K562 (cell line): ENCODE measurements at regions not wholly inside any gene's neighbourhood (a gene's known extent, or its start where the extent isn't known, plus 50 kb on each side); places are given as distances from the start of the nearest gene placed in this dataset.

Experiments
- ATAC-seq: fragments of 200-7000 bp; cut with Tn5 transposase; 3 replicates; pipeline ENCODE4 v1.9.1; 2020; ENCODE audit warnings: moderate library complexity
- BruUV-seq: library from RNA; stranded (reverse); fragments of 400-500 nt; replicated peaks from 2 replicates; lab custom pipeline; 2021; lab: Mats Ljungman, UMichigan
- CTCF ChIA-PET: fragments of 300-600 bp; formaldehyde crosslinking; extraction: SDS; loops from one replicate; lab custom pipeline; 2021; ENCODE audit warnings: low intra/inter-chr PET ratio; lab: Yijun Ruan, JAX
- POLR2A ChIA-PET: fragments of 300-600, 350-650 bp; sonication (Branson Sonifier 250); formaldehyde crosslinking; extraction: SDS; loops from one replicate; lab custom pipeline; 2021; ENCODE audit warnings: antibody characterized with exemption, inconsistent platforms; lab: Yijun Ruan, JAX
- DNase-seq, 4 experiments: peaks; one replicate each; pipeline versions ENCODE4 v3.0.0 to v3.0.0-alpha.2; 2011 to 2018; ENCODE audit warnings: low spot score in 3 of 4, mixed read lengths in 3 of 4; ENCODE audit errors: extremely low read depth in 1 of 4
- FAIRE-seq: peaks from 2 replicates; lab custom pipeline; 2011; peaks lifted over from hg19 to GRCh38; lab: Jason Lieb, UNC
- H2AFZ ChIP-seq: 2 replicates; pipeline ENCODE4 v1.6.0; 2011; ENCODE audit warnings: low read depth, low read length, control low read depth, inconsistent platforms
- H3K27ac ChIP-seq: fragments of 200-600 bp; 3 replicates; pipeline ENCODE4 v1.8.0; 2011; ENCODE audit warnings: low read depth, mild to moderate bottlenecking, control low read depth, inconsistent platforms, low read length, moderate library complexity, mixed read lengths; ENCODE audit errors: extremely low read depth
- H3K27me3 ChIP-seq, 2 experiments: fragments of 300-600 bp in 1 of 2; 2 replicates in 1 of 2; 3 replicates in 1 of 2; pipeline versions ENCODE4 v1.6.0 to v1.8.0; 2011; ENCODE audit warnings: inconsistent platforms in 2 of 2, low read length in 2 of 2, mild to moderate bottlenecking in 1 of 2, mixed read lengths in 1 of 2, moderate library complexity in 1 of 2; ENCODE audit not compliant: control insufficient read depth in 2 of 2, insufficient read depth in 2 of 2
- H3K36me3 ChIP-seq: fragments of 300-600 bp; 3 replicates; pipeline ENCODE4 v1.8.0; 2011; ENCODE audit warnings: mild to moderate bottlenecking, low read length, inconsistent platforms; ENCODE audit not compliant: control insufficient read depth, insufficient read depth
- H3K4me1 ChIP-seq, 2 experiments: fragments of 200-600 bp in 1 of 2; replicated peaks in 1 of 2; 2 replicates in 1 of 2; 3 replicates in 1 of 2; pipeline versions ENCODE4 v1.5.1 to v1.8.0; 2011; ENCODE audit warnings: inconsistent platforms in 2 of 2, low read length in 2 of 2, mild to moderate bottlenecking in 1 of 2, mixed read lengths in 1 of 2, moderate library complexity in 1 of 2; ENCODE audit not compliant: control insufficient read depth in 2 of 2, insufficient read depth in 2 of 2
- H3K4me2 ChIP-seq: 2 replicates; pipeline ENCODE4 v1.6.1; 2011; ENCODE audit warnings: low read length, control low read depth, inconsistent platforms, mixed read lengths; ENCODE audit not compliant: insufficient read depth
- H3K4me3 ChIP-seq: fragments of 200-600 bp; sonication (generic), shearing (Covaris generic); 2 replicates; pipeline ENCODE4 v1.5.1; 2016; ENCODE audit warnings: control low read depth, inconsistent platforms
- H3K79me2 ChIP-seq: fragments of 200-600 bp; 3 replicates; pipeline ENCODE4 v1.8.0; 2011; ENCODE audit warnings: low read length, inconsistent platforms; ENCODE audit not compliant: control insufficient read depth, insufficient read depth
- H3K9ac ChIP-seq, 2 experiments: 2 replicates each; pipeline versions ENCODE4 v1.6.0 to v1.6.1; 2011; ENCODE audit warnings: low read depth in 2 of 2, low read length in 2 of 2, control low read depth in 1 of 2, inconsistent platforms in 1 of 2, mild to moderate bottlenecking in 1 of 2, mixed read lengths in 1 of 2; ENCODE audit not compliant: insufficient read depth in 1 of 2
- H3K9me1 ChIP-seq: one replicate; pipeline ENCODE4 v1.6.0; 2011; ENCODE audit warnings: inconsistent platforms, mild to moderate bottlenecking, low read length, moderate library complexity; ENCODE audit not compliant: control insufficient read depth, insufficient read depth
- H3K9me3 ChIP-seq: replicated peaks from 2 replicates; pipeline ENCODE4 v1.5.1; 2011; ENCODE audit warnings: low read depth, low read length, inconsistent platforms; ENCODE audit not compliant: control insufficient read depth, insufficient read depth
- H4K20me1 ChIP-seq: replicated peaks from 2 replicates; pipeline ENCODE4 v1.6.1; 2011; ENCODE audit warnings: low read length, inconsistent platforms, mixed read lengths; ENCODE audit not compliant: control insufficient read depth, insufficient read depth
- CREBBP ChIP-seq: IDR thresholded peaks from one replicate; pipeline ENCODE4 v1.6.1; 2012; ENCODE audit warnings: low read depth, mild to moderate bottlenecking, control low read depth, inconsistent platforms, low read length
- FIP1L1 ChIP-seq: fragments of 200-400 bp; formaldehyde crosslinking; IDR thresholded peaks from 2 replicates; pipeline ENCODE4 v1.6.1; 2018; ENCODE audit warnings: mild to moderate bottlenecking, low read depth, low read length; ENCODE audit not compliant: poor library complexity, severe bottlenecking
- FOS ChIP-seq: IDR thresholded peaks from 3 replicates; pipeline ENCODE4 v1.6.1; 2011; ENCODE audit not compliant: insufficient read length; ENCODE audit errors: extremely low read depth
- GTF2E2 ChIP-seq: fragments of 200-800 bp; sonication (Bioruptor generic); IDR thresholded peaks from 2 replicates; pipeline ENCODE4 v1.6.1; 2016; ENCODE audit warnings: missing genetic modification characterization, missing compliant biosample characterization
- L3MBTL2 ChIP-seq: fragments of 450-650 bp; IDR thresholded peaks from 2 replicates; pipeline ENCODE4 v1.6.1; 2016; ENCODE audit warnings: mild to moderate bottlenecking, moderate library complexity
- NCOA6 ChIP-seq: fragments of 450-650 bp; IDR thresholded peaks from 2 replicates; pipeline ENCODE4 v1.6.1; 2017; ENCODE audit warnings: mild to moderate bottlenecking
- NFIX ChIP-seq: fragments of 250-450 bp; sonication (Bioruptor Pico); IDR thresholded peaks from 2 replicates; pipeline ENCODE4 v1.4.0; 2020; ENCODE audit warnings: low read depth, mild to moderate bottlenecking, moderate library complexity
- PHF21A ChIP-seq: fragments of 450-650 bp; IDR thresholded peaks from 2 replicates; pipeline ENCODE4 v1.6.1; 2017; ENCODE audit warnings: low read depth, borderline replicate concordance
- RBM39 ChIP-seq: fragments of 200-400 bp; formaldehyde crosslinking; optimal IDR thresholded peaks from 2 replicates; pipeline ENCODE3; 2018; ENCODE audit warnings: low read depth, low read length
- SREBF1 ChIP-seq: fragments of 150-350 bp; IDR thresholded peaks from 2 replicates; pipeline ENCODE4 v1.6.1; 2014; ENCODE audit warnings: antibody characterized with exemption, low read depth, low read length, borderline replicate concordance
- ZNF133 ChIP-seq: fragments of 250-450 bp; sonication (Bioruptor Pico); IDR thresholded peaks from 2 replicates; pipeline ENCODE4 v1.4.0; 2020; ENCODE audit warnings: mild to moderate bottlenecking
- whole genome bisulfite sequencing: fragments of 100-300 bp; shearing (Covaris generic); methylation state at CpG from one replicate; pipeline ENCODE4 v1.1.6; 2016; ENCODE audit warnings: low coverage, mixed read lengths; ENCODE audit not compliant: insufficient coverage; ENCODE audit errors: missing lambda C conversion rate; 5-methylcytosine and 5-hydroxymethylcytosine counted together
- in situ Hi-C: fragments of 300-500 bp; cut with MboI; formaldehyde crosslinking; loops from 4 replicates; pipeline ENCODE4 v1.15.0; 2018; ENCODE audit warnings: inconsistent platforms, mixed read lengths
- intact Hi-C: fragments of 100-400 bp; cut with micrococcal nuclease; formaldehyde crosslinking; loops from 2 replicates; pipeline ENCODE4 v1.14.2; 2022
- TF ChIP-seq, protein P1 (sequence below): fragments of 450-650 bp; formaldehyde crosslinking; IDR thresholded peaks from 2 replicates; pipeline ENCODE4 v1.4.0; 2020; ENCODE audit warnings: mild to moderate bottlenecking, moderate library complexity
- TF ChIP-seq, protein P2 (sequence below): fragments of 250-450 bp; sonication (Bioruptor Pico); IDR thresholded peaks from 2 replicates; pipeline ENCODE4 v1.4.0; 2020; ENCODE audit warnings: mild to moderate bottlenecking, moderate library complexity

DNA sequence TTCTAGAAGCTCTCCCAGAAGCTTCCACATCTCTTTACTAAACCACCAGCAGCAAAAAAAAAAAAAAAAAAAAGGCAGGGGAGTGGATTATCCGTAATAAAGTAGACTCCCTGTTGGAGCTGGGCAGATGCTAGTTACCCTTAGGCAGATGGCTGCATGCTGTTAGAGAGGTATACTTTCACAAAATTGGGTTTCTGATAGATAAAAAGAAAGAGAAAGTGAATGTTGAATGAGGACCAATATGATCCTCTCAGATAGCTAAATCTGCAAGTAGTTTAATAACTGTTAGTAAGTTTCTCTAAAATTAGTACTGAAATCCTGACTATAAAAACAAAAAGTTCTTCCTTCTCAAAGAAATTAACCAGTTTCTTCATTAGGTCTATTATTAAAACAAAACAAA is 195.4 kb downstream of the ANAPC10 start:
- BruUV-seq, result no TSS peak
- no peaks in the 10 kb centered on the region for H3K27me3 ChIP-seq
- ChIA-PET POLR2A (interaction anchor here (0.7 kb wide), 1 partner anchor 360 kb away, joined by 3 read pairs; no protein-coding TSS in a partner anchor), CTCF (no interaction called here)
- H3K4me1 ChIP-seq, result no peaks in the 10 kb centered on the region
- ATAC-seq (no peak), DNase-seq (no peak), FAIRE-seq (no peak)
- TF ChIP-seq CREBBP (no peak), RBM39 (no peak), FIP1L1 (no peak), SREBF1 (no peak), PHF21A (no peak), L3MBTL2 (no peak), ZNF133 (CRISPR knock-in tag) (no peak), GTF2E2 (no peak), FOS (no peak), NCOA6 (no peak), NFIX (CRISPR knock-in tag) (no peak)
- TF ChIP-seq, protein P1, sequence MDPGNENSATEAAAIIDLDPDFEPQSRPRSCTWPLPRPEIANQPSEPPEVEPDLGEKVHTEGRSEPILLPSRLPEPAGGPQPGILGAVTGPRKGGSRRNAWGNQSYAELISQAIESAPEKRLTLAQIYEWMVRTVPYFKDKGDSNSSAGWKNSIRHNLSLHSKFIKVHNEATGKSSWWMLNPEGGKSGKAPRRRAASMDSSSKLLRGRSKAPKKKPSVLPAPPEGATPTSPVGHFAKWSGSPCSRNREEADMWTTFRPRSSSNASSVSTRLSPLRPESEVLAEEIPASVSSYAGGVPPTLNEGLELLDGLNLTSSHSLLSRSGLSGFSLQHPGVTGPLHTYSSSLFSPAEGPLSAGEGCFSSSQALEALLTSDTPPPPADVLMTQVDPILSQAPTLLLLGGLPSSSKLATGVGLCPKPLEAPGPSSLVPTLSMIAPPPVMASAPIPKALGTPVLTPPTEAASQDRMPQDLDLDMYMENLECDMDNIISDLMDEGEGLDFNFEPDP (CRISPR knock-in tag), result no peak
- TF ChIP-seq, protein P2, sequence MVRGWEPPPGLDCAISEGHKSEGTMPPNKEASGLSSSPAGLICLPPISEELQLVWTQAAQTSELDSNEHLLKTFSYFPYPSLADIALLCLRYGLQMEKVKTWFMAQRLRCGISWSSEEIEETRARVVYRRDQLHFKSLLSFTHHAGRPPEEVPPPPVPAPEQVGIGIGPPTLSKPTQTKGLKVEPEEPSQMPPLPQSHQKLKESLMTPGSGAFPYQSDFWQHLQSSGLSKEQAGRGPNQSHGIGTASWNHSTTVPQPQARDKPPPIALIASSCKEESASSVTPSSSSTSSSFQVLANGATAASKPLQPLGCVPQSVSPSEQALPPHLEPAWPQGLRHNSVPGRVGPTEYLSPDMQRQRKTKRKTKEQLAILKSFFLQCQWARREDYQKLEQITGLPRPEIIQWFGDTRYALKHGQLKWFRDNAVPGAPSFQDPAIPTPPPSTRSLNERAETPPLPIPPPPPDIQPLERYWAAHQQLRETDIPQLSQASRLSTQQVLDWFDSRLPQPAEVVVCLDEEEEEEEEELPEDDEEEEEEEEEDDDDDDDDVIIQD (CRISPR knock-in tag), result no peak
- no CpG with 5 or more reads among the region's 1 CpG for WGBS
- H3K4me3 ChIP-seq, result no peak overlapping the region
- no peak overlapping the region for H2AFZ ChIP-seq
- intact Hi-C loops (no loop called here), in situ Hi-C loops (no loop called here)
- H3K9me1 ChIP-seq, result no peaks in the 10 kb centered on the region
- H3K79me2 ChIP-seq, result no peaks in the 10 kb centered on the region
- H3K4me2 ChIP-seq, result no peak overlapping the region
- no peaks in the 10 kb centered on the region for H3K36me3 ChIP-seq
- H4K20me1 ChIP-seq, result no peaks in the 10 kb centered on the region
- no peak overlapping the region for H3K9ac ChIP-seq
- H3K27ac ChIP-seq, result no peak overlapping the region
- no peaks in the 10 kb centered on the region for H3K9me3 ChIP-seq
